ENCODE measurements at regions not wholly inside any gene's neighbourhood (a gene's known extent, or its start where the extent isn't known, plus 50 kb on each side); places are given as distances from the start of the nearest gene placed in this dataset.

DNA sequence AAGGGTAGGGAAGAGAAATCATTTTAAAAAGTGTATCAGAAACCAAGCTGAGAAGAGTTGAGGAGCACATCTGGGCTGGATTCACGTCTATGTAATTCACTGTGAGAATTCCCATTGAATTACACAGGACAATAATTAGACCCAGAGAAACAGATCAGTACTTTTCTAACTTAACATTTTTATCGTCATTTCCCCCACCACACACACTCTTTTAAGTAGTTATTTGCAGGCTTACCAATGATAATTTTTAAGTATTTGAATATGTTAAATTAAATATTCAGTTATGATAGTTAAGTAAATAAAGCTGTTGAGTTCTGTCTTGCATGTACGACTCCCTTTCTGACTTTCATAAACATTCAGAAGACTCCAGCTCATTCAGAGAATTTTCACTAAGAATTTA is 165.4 kb upstream of the PITX2 start:
- Mint-ChIP-seq H3K36me3 (no peaks in the 10 kb centered on the region), H3K27me3 (no peaks in the 10 kb centered on the region), H3K4me1 (no peaks in the 10 kb centered on the region), H3K27ac (no peak overlapping the region), H3K4me3 (no peak overlapping the region), H3K9me3 (ENCODE audit: low read depth) (no peaks in the 10 kb centered on the region)
- no peak for DNase-seq
- CTCF ChIA-PET, result no interaction called here
- no peak for ATAC-seq

DNA sequence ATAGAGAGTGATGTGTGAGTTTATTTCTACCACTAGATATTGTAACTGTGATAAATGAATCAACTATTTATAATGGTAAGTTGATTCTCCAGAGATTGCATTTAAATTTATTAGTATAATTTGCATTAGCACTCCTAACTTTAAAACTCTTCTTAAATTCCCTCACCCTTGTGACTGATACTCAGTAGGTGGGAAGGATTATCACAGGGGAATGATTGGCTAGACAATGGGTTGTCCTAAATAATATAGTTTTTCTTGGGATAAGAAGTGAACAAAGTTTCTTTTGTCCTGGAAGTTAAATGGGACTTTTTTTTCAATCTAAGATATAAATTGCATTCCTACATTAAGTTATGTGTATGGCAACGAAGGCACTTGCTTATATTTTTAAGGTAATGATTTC is 169.2 kb upstream of the PITX2 start:
- no peak overlapping the region for H3K27ac Mint-ChIP-seq
- DNase-seq, result no peak
- CTCF ChIA-PET, result interaction anchor here (1.3 kb wide), 1 partner anchor 16 kb away, joined by 3 read pairs; no protein-coding TSS in a partner anchor

DNA sequence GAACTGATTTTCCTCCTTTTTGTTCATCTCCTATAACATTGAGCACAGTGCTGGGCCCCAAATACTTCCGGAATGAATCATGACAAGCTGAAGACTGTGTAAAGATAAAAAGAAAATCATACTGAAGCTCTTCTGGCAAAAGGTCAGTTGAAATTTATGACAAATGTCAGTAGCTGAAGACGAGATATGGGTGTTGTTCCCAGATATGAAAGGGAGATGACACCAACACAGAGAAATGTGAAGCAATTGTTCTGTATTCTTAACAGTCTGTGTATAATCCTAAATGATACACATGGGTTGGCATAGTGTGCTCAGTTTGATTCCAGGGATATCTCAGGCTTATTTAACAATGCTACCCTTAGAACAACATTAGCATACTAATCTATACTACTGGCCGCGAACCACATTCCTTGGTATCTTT is 170.5 kb upstream of the PITX2 start:
- no peak for ATAC-seq
- H3K27ac Mint-ChIP-seq, result no peak overlapping the region
- no peaks in the 10 kb centered on the region for H3K9me3 Mint-ChIP-seq (ENCODE audit: low read depth)

More for the DNA sequence above, 169.2 kb upstream of the PITX2 start:
- Mint-ChIP-seq H3K27me3 (no peaks in the 10 kb centered on the region), H3K4me3 (no peak overlapping the region), H3K9me3 (ENCODE audit: low read depth) (no peaks in the 10 kb centered on the region), H3K4me1 (no peaks in the 10 kb centered on the region), H3K36me3 (no peaks in the 10 kb centered on the region)
- ATAC-seq, result no peak

DNA sequence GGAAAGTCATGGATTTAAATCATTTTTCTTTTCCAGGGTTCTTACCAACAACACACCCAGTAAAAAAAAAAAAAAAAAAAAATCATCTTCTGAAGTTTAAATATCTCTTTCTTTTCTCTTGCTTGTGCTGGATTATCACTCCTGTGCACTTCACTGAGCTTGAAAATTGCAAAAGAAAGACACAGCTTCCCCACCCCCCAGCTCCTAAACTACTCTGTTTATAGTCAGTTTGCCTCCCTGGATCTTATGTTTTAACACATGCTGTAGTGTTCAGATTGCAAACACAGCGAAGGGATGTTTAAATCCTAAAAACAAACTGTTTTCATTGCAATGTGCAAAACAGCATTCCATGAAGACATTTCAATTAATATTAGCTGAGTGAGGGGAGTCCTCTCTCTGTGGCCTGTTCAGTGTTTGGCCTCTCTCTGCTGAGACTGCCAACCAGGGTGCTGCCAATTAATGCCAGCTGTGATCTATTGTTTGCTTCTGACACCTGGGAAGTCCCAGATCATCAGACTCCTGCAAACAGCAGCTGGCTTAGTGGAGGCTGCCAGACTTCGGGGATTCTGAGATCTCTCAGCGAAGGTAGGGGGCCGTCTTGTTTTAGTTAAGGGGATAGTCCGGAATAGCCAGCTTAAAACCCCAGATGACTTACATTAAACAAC is 171.1 kb upstream of the PITX2 start:
- H3K9me3 Mint-ChIP-seq (ENCODE audit: low read depth), result no peaks in the 10 kb centered on the region

More for the DNA sequence above, 170.5 kb upstream of the PITX2 start:
- CTCF ChIA-PET, result no interaction called here
- Mint-ChIP-seq H3K4me1 (no peaks in the 10 kb centered on the region), H3K4me3 (no peak overlapping the region), H3K27me3 (no peaks in the 10 kb centered on the region), H3K36me3 (no peaks in the 10 kb centered on the region)
- no peak for DNase-seq

DNA sequence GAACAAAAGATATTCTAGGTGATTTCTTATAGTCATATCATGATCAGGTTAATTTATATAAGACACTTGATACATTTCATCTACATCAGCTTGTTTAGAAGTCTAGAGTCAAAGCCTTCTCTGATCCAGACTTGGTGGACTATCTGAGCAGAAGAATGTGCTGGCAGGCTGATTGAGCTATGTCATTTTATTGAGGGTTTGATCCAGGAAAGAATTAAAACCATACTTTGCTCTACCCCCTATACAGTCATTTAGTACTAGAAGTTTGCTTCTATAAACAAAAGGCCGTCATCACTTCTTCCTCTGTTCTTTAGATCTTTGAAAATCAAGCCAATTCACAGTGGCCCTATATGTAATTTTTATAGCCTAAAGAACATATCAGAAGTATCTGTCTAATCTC is 173.1 kb upstream of the PITX2 start:
- H3K4me1 Mint-ChIP-seq, result no peaks in the 10 kb centered on the region
- no peaks in the 10 kb centered on the region for H3K27me3 Mint-ChIP-seq
- DNase-seq (no peak), ATAC-seq (no peak)
- H3K9me3 Mint-ChIP-seq (ENCODE audit: low read depth), result no peaks in the 10 kb centered on the region
- H3K36me3 Mint-ChIP-seq, result no peaks in the 10 kb centered on the region
- H3K4me3 Mint-ChIP-seq, result no peak overlapping the region
- H3K27ac Mint-ChIP-seq, result no peak overlapping the region
- CTCF ChIA-PET, result no interaction called here

More for the DNA sequence above, 171.1 kb upstream of the PITX2 start:
- H3K4me3 Mint-ChIP-seq, result no peak overlapping the region
- H3K27me3 Mint-ChIP-seq, result no peaks in the 10 kb centered on the region
- DNase-seq (no peak), ATAC-seq (no peak)
- H3K36me3 Mint-ChIP-seq, result no peaks in the 10 kb centered on the region
- CTCF ChIA-PET, result no interaction called here
- H3K4me1 Mint-ChIP-seq, result no peaks in the 10 kb centered on the region
- H3K27ac Mint-ChIP-seq, result no peak overlapping the region

DNA sequence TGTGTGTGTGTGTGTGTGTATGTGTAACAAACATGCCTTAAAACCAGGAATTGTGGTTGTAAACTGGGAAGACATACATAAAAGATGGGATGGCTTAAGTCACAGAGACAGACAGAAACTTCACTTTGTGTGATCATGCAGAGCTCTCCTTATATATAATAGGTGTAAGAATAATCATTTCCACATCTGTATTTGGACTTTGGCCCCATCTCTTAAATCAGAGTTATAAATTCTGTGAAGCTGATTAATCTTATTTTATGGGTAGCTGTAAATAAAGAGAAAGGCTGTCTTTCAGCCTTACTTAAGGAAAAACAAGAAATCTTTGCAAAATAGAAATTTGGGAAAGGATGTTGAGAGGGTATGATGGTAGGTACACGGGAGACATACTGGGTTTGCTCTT is 174.6 kb upstream of the PITX2 start:
- CTCF ChIA-PET, result interaction anchor here (0.8 kb wide), 1 partner anchor 16 kb away, joined by 3 read pairs; no protein-coding TSS in a partner anchor
- ATAC-seq (no peak), DNase-seq (no peak)
- Mint-ChIP-seq H3K4me1 (no peaks in the 10 kb centered on the region), H3K9me3 (ENCODE audit: low read depth) (no peaks in the 10 kb centered on the region), H3K4me3 (no peak overlapping the region), H3K36me3 (no peaks in the 10 kb centered on the region), H3K27me3 (no peaks in the 10 kb centered on the region), H3K27ac (no peak overlapping the region)

DNA sequence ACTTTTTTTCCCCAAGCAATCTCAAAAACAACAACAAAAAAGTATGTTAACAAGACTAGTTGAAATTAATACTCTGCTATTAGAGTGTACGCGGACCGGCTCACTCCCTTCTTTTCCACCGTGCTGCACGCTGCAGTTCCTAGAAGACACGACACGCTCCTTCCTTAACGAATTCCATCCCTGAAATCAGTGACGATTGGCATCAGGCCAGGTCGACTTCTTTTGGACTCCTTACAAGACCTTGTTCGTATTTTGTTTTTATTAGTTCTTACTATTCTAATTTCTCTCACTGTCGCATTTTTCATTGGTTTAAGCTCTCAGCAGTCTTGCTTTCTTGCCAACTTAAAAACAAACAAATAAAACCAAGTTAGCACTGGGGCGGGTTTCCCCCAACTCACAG is 175.8 kb upstream of the PITX2 start:
- Mint-ChIP-seq H3K36me3 (no peaks in the 10 kb centered on the region), H3K27me3 (no peaks in the 10 kb centered on the region), H3K4me3 (no peak overlapping the region), H3K4me1 (no peaks in the 10 kb centered on the region), H3K9me3 (ENCODE audit: low read depth) (no peaks in the 10 kb centered on the region), H3K27ac (no peak overlapping the region)
- DNase-seq, result no peak
- ATAC-seq, result no peak
- CTCF ChIA-PET, result no interaction called here

DNA sequence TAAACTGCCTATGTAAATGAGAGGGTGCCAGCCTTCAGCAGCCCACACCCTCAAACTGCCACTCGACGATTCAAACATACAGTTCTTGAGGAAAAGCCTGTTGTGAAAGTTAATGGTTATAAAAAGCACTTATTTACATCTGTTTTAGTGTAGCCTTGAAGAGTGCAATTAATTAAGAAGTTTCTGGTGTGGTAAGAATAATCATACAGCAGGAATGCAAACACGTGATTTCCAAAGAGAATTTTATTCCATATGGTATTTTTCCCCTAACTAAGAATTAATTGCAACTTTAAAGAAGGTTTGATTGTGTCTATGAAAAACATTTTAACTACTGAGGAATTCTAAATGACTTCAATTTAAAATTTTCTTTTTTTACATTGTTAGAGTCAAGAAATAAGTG is 176.3 kb upstream of the PITX2 start:
- no peak overlapping the region for H3K27ac Mint-ChIP-seq
- DNase-seq (no peak), ATAC-seq (no peak)
- CTCF ChIA-PET, result no interaction called here
- H3K9me3 Mint-ChIP-seq (ENCODE audit: low read depth), result no peaks in the 10 kb centered on the region
- no peak overlapping the region for H3K4me3 Mint-ChIP-seq
- no peaks in the 10 kb centered on the region for H3K4me1 Mint-ChIP-seq
- no peaks in the 10 kb centered on the region for H3K27me3 Mint-ChIP-seq
- no peaks in the 10 kb centered on the region for H3K36me3 Mint-ChIP-seq

DNA sequence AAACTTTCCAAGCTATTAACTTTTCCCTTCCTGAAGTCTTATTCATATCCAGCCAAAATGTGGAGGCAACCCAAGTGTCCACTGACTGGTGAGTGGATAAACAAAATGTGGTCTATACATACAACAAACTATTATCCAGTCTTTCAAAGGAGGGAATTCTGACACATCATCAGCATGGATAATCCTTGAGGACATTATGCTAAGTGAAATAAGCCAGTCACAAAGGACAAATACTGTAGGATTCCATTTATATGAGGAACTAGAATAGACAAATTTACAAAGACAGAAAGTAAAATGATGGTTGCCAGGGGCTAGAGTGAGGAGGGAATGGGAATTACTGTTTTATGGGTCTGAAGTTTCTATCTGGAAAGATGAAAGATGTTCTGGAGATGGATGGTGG is 178.7 kb upstream of the PITX2 start:
- ATAC-seq, result no peak
- DNase-seq, result no peak
- H3K27me3 Mint-ChIP-seq, result no peaks in the 10 kb centered on the region
- CTCF ChIA-PET, result no interaction called here
- H3K4me1 Mint-ChIP-seq, result no peaks in the 10 kb centered on the region
- no peak overlapping the region for H3K4me3 Mint-ChIP-seq
- H3K36me3 Mint-ChIP-seq, result no peaks in the 10 kb centered on the region
- no peaks in the 10 kb centered on the region for H3K9me3 Mint-ChIP-seq (ENCODE audit: low read depth)
- no peak overlapping the region for H3K27ac Mint-ChIP-seq

DNA sequence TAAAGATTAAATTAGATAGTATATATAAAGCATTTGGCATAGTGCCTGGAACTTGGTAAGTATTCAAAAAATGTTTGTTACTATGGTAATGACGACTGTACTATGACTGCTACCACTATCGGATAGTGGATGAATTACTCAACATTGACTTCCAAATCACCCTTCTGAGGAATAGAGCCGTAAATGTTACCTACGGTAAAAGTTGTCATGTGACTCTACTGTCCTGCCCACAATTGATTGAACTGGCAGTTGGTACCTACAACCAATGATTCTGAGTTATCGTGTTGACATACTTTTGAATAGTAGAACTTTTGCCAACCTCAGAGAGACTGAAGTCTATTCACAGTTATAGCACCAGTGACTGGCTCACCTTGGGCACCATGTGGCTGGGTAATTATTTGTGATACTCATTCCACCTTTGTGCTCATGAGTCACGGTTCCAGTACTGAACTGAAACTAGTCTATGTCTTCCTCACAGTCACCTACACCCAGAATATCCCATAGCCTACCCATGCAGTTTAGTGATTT is 185.5 kb upstream of the PITX2 start:
- Mint-ChIP-seq H3K36me3 (no peaks in the 10 kb centered on the region), H3K27ac (no peak overlapping the region), H3K9me3 (ENCODE audit: low read depth) (no peaks in the 10 kb centered on the region), H3K4me1 (no peaks in the 10 kb centered on the region), H3K4me3 (no peak overlapping the region), H3K27me3 (no peaks in the 10 kb centered on the region)
- DNase-seq, result no peak
- CTCF ChIA-PET, result no interaction called here
- no peak for ATAC-seq

DNA sequence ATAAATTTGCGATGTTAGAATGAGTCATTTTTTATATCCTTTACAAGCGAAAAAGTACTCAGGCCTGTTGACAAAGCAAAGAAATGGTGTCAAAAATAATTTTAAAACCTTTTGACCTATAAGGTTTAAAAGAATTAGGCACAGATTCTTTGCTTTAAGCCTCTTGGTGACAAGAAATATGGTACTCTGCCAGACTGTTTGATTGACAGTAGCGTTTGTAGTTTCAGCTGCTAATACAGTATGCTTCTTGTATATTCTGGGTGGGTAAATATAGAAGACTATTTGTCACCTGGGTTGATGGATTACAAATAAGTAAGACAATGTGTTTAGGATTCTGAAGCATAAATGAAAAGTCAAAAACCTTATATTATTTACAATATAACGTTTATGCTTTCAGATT is 193.1 kb upstream of the PITX2 start:
- no peak overlapping the region for H3K27ac Mint-ChIP-seq
- no peaks in the 10 kb centered on the region for H3K4me1 Mint-ChIP-seq
- no peaks in the 10 kb centered on the region for H3K27me3 Mint-ChIP-seq
- DNase-seq (no peak), ATAC-seq (no peak)
- H3K9me3 Mint-ChIP-seq (ENCODE audit: low read depth), result no peaks in the 10 kb centered on the region
- H3K36me3 Mint-ChIP-seq, result no peaks in the 10 kb centered on the region
- CTCF ChIA-PET, result no interaction called here
- H3K4me3 Mint-ChIP-seq, result no peak overlapping the region

DNA sequence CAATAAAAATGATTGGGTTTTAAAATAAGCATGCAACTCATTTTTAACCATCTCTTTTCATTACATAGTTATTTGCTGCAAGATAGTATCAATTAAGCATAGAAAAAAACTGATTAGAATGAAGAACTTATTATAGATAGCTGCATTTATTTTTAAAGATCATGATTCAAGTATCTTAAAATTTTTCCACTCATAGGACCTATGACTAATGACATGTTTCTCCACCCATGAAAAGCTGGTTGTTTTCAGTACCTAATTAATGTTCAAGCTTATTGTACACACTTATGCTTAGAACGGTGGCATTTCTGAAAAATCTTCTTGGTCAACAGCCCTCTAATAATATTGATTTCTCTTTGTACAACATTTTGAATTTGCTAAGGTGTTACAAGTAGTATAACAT is 193.5 kb upstream of the PITX2 start:
- no peaks in the 10 kb centered on the region for H3K9me3 Mint-ChIP-seq (ENCODE audit: low read depth)
- CTCF ChIA-PET, result no interaction called here
- no peaks in the 10 kb centered on the region for H3K4me1 Mint-ChIP-seq
- no peak for ATAC-seq
- no peaks in the 10 kb centered on the region for H3K36me3 Mint-ChIP-seq
- H3K27me3 Mint-ChIP-seq, result no peaks in the 10 kb centered on the region
- DNase-seq, result no peak
- H3K4me3 Mint-ChIP-seq, result no peak overlapping the region
- no peak overlapping the region for H3K27ac Mint-ChIP-seq

DNA sequence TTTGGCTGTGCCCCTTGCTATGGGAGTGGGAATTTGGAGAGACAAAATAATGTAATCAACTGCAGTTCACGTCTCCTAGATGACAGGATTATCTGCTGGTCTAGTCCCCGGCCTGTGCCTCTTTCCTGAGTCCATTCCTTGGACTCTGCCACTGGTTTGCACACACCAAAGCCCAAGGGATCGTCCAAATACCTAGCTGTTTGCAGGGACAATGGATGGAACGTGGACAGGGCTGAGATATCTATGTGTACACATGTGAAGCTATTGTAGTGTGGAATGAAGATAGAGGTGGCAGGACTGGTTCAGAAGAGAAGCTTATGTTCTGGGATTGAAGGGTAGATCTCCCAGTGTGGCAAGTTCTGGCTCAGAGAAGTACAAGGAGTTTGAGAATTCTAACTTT is 198.3 kb upstream of the PITX2 start:
- no peak overlapping the region for H3K27ac Mint-ChIP-seq
- ATAC-seq, result no peak

DNA sequence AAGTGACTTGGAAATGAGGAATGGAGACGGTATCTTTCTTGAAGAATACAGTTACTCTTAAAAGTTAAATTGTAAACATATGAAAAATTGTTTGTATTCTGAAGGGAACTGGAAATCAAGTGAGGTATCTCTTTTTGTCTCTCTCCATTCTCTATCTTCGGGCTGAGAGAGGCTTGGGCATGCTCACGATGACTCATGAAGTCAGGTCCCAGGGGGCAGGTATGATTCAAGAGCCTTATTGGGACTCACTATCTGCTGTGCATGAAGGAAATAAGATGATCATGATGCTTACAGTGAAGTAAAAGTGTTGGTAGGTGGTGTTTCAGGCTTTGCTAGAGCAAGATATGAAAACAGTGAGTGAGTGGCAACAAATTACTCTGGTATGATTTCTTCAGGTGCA is 200.4 kb upstream of the PITX2 start:
- no peak for ATAC-seq
- Mint-ChIP-seq H3K36me3 (no peaks in the 10 kb centered on the region), H3K27me3 (no peaks in the 10 kb centered on the region), H3K4me1 (no peaks in the 10 kb centered on the region), H3K27ac (no peak overlapping the region), H3K9me3 (ENCODE audit: low read depth) (no peaks in the 10 kb centered on the region), H3K4me3 (no peak overlapping the region)
- DNase-seq, result no peak
- CTCF ChIA-PET, result no interaction called here

More for the DNA sequence above, 198.3 kb upstream of the PITX2 start:
- H3K4me1 Mint-ChIP-seq, result no peaks in the 10 kb centered on the region
- H3K4me3 Mint-ChIP-seq, result no peak overlapping the region
- no peaks in the 10 kb centered on the region for H3K27me3 Mint-ChIP-seq
- DNase-seq, result no peak
- CTCF ChIA-PET, result no interaction called here
- no peaks in the 10 kb centered on the region for H3K9me3 Mint-ChIP-seq (ENCODE audit: low read depth)
- no peaks in the 10 kb centered on the region for H3K36me3 Mint-ChIP-seq

DNA sequence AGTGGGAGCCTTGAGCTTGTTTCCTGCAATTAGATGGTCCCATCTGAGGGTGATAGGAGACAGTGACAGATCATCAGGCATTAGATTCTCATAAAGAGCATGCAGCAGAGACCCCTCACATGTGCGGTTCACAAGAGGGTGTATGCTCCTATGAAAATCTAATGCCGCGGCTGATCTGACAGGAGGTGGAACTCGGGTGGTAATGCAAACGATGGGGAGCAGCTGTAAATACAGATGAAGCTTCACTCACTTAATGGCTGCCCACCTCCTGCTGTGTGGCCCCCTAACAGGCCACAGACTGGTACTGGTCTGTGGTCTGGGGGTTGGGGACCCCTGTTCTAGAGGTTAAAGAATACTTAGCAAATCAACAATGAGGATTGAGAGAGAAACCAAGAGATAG is 201.5 kb upstream of the PITX2 start:
- DNase-seq, result no peak
- H3K4me1 Mint-ChIP-seq, result no peaks in the 10 kb centered on the region
- H3K36me3 Mint-ChIP-seq, result no peaks in the 10 kb centered on the region
- H3K9me3 Mint-ChIP-seq (ENCODE audit: low read depth), result no peaks in the 10 kb centered on the region
- H3K27ac Mint-ChIP-seq, result no peak overlapping the region
- no peaks in the 10 kb centered on the region for H3K27me3 Mint-ChIP-seq
- no peak for ATAC-seq
- H3K4me3 Mint-ChIP-seq, result no peak overlapping the region
- CTCF ChIA-PET, result no interaction called here

Data from activated CD8-positive, alpha-beta memory T cell treated with anti-CD3 and anti-CD28 coated beads, Interleukin-2, amount 10 ng/mL, durations not matched to agents 7 days and 5 days (primary cell).